HepG2 (cell line): ENCODE measurements at regions not wholly inside any gene's neighbourhood (a gene's known extent, or its start where the extent isn't known, plus 50 kb on each side); places are given as distances from the start of the nearest gene placed in this dataset.
A peak's percentile ranks its signal among the peaks of the same experiment; 100 is the strongest.

Source experiments
- ARNT ChIP-seq: fragments of 450-650 bp; IDR thresholded peaks from 2 replicates; pipeline ENCODE4 v1.6.1; 2017
- ARNT2 ChIP-seq: sonication (generic); formaldehyde crosslinking; IDR thresholded peaks from 2 replicates; pipeline ENCODE4 v1.8.0; 2022; ENCODE audit warnings: mild to moderate bottlenecking, low read depth, missing genetic modification reagents, moderate library complexity
- KLF16 ChIP-seq, 2 experiments: sonication (generic) in 1 of 2; formaldehyde crosslinking in 1 of 2; IDR thresholded peaks; 2 replicates each; pipeline versions ENCODE4 v1.6.1 to v1.8.0; 2016 to 2023; ENCODE audit warnings: missing genetic modification reagents in 2 of 2, missing compliant biosample characterization in 1 of 2
- TBX3 ChIP-seq: fragments of 450-650 bp; IDR thresholded peaks from 2 replicates; pipeline ENCODE4 v1.6.1; 2017; ENCODE audit warnings: antibody characterized with exemption, mild to moderate bottlenecking, inconsistent platforms, borderline replicate concordance
- ZFP36L2 ChIP-seq: sonication (generic); formaldehyde crosslinking; IDR thresholded peaks from 2 replicates; pipeline ENCODE4 v1.4.0; 2020; ENCODE audit warnings: missing genetic modification reagents
- ZFY ChIP-seq: sonication (generic); formaldehyde crosslinking; IDR thresholded peaks from 2 replicates; pipeline ENCODE4 v1.4.0; 2020; ENCODE audit warnings: missing genetic modification reagents
- ZKSCAN1 ChIP-seq: fragments of 150-350 bp; IDR thresholded peaks from 2 replicates; pipeline ENCODE4 v1.6.1; 2014; ENCODE audit warnings: low read length
- ZNF143 ChIP-seq: sonication (generic); formaldehyde crosslinking; IDR thresholded peaks from 2 replicates; pipeline ENCODE4 v1.4.0; 2020; ENCODE audit warnings: missing genetic modification reagents
- ZNF234 ChIP-seq: sonication (generic); formaldehyde crosslinking; conservative IDR thresholded peaks from 2 replicates; pipeline ENCODE4 v1.5.1; 2020; ENCODE audit warnings: mild to moderate bottlenecking, missing genetic modification reagents
- ZNF556 ChIP-seq: sonication (generic); formaldehyde crosslinking; IDR thresholded peaks from 2 replicates; pipeline ENCODE4 v1.4.0; 2020; ENCODE audit warnings: mild to moderate bottlenecking, missing genetic modification reagents, borderline replicate concordance
- TF ChIP-seq, protein P1 (sequence below): sonication (generic); formaldehyde crosslinking; IDR thresholded peaks from 2 replicates; pipeline ENCODE4 v1.5.0; 2020; ENCODE audit warnings: missing genetic modification reagents, mild to moderate bottlenecking, borderline replicate concordance
- TF ChIP-seq, protein P2 (sequence below): sonication (generic); formaldehyde crosslinking; IDR thresholded peaks from 2 replicates; pipeline ENCODE4 v1.9.0; 2022; ENCODE audit warnings: missing genetic modification reagents, mild to moderate bottlenecking, borderline replicate concordance

DNA sequence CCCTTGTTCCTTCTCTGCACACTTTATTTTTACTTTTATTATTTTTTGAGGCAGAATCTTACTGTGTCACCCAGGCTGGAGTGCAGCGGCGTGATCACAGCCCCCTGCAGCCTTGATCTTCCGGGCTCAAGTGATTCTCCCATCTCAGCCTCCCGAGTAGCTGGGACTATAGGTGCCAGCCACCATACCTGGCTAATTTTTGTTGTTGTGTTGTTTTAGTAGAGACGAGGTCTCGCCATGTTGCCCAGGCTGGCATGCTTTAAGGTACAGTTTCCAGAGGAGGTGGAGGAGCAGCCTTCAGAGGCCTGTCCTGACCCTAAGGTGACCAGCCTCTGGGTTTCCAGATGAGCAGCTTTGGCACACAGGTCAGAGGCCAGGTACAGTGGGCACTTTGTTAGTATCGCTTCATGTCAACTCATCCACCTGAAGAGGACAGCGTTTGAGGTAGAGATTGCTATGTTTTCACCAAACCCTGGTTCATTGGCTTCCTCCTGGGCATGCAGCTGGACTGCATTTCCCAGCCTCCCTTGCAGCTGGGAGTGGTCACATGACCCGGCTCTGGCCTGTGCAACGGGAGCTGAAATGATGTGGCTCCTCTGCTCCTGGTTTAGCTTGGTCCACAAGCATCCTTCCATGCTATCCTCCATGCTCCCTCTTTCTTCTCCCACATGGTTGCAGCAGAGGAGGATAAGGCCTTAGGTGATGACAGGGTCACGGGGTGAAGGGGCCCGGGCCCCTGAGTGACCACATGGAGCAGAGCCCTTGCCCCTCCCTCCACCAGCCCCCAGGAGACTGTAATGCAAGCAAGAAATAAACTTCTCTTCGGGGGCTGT, 139.3 kb upstream of the IER5L start (continued):
- TF ChIP-seq ZNF143 (CRISPR knock-in tag), result peak; percentile 97
- no peak for TF ChIP-seq ZNF556 (CRISPR knock-in tag)
- TF ChIP-seq KLF16 (CRISPR knock-in tag; IDR thresholded peaks at IDR 0.05), result no peak
- no peak for TF ChIP-seq TBX3
- no peak for TF ChIP-seq ARNT2 (CRISPR knock-in tag)
- TF ChIP-seq ZFY, result peak; percentile 87
- no peak for TF ChIP-seq ZKSCAN1
- no peak for TF ChIP-seq ARNT
- no peak for TF ChIP-seq ZNF234 (CRISPR knock-in tag)
- TF ChIP-seq, protein P1, sequence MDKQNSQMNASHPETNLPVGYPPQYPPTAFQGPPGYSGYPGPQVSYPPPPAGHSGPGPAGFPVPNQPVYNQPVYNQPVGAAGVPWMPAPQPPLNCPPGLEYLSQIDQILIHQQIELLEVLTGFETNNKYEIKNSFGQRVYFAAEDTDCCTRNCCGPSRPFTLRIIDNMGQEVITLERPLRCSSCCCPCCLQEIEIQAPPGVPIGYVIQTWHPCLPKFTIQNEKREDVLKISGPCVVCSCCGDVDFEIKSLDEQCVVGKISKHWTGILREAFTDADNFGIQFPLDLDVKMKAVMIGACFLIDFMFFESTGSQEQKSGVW, result no peak
- TF ChIP-seq ZFP36L2 (CRISPR knock-in tag), result no peak
- TF ChIP-seq, protein P2, sequence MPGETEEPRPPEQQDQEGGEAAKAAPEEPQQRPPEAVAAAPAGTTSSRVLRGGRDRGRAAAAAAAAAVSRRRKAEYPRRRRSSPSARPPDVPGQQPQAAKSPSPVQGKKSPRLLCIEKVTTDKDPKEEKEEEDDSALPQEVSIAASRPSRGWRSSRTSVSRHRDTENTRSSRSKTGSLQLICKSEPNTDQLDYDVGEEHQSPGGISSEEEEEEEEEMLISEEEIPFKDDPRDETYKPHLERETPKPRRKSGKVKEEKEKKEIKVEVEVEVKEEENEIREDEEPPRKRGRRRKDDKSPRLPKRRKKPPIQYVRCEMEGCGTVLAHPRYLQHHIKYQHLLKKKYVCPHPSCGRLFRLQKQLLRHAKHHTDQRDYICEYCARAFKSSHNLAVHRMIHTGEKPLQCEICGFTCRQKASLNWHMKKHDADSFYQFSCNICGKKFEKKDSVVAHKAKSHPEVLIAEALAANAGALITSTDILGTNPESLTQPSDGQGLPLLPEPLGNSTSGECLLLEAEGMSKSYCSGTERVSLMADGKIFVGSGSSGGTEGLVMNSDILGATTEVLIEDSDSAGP (CRISPR knock-in tag), result peak; percentile 59; the same call in 1 of the 2 replicates
